ENCODE measurements at regions not wholly inside any gene's neighbourhood (a gene's known extent, or its start where the extent isn't known, plus 50 kb on each side); places are given as distances from the start of the nearest gene placed in this dataset.

GRCh38 chr1:61523229-61523628 lies 201.7 kb downstream of the TM2D1 start:
- no peak for DNase-seq (ENCODE audit: low read depth)

- DNase-seq (ENCODE audit: low read depth): no peak
These were observed 204.5 kb downstream of the TM2D1 start for GRCh38 chr1:61520401-61520800.

- no peak for DNase-seq (ENCODE audit: low read depth)
These were observed 205.3 kb downstream of the TM2D1 start for GRCh38 chr1:61519631-61520030.

GRCh38 chr1:61518670-61519400 lies 206.1 kb downstream of the TM2D1 start:
- no peak for DNase-seq (ENCODE audit: low read depth)

GRCh38 chr1:61517345-61517744 lies 207.6 kb downstream of the TM2D1 start:
- DNase-seq (ENCODE audit: low read depth): no peak

- DNase-seq (ENCODE audit: low read depth): no peak
These were observed 209.8 kb downstream of the TM2D1 start for GRCh38 chr1:61515096-61515495.
